OCI-LY7 (cell line): ENCODE measurements at regions not wholly inside any gene's neighbourhood (a gene's known extent, or its start where the extent isn't known, plus 50 kb on each side); places are given as distances from the start of the nearest gene placed in this dataset.

ENCODE experiments used
- BruUV-seq: library from RNA; stranded (reverse); fragments of 400-500 nt; replicated peaks from 2 replicates; lab custom pipeline; 2021; lab: Mats Ljungman, UMichigan
- CTCF ChIA-PET: fragments of 300-600 bp; sonication (Branson Sonifier 250); formaldehyde crosslinking; loops from one replicate; lab custom pipeline; 2022; ENCODE audit warnings: antibody characterized with exemption; ENCODE audit not compliant: unreplicated experiment; lab: Charles Lee
- POLR2A ChIA-PET: fragments of 300-600 bp; sonication (Branson Sonifier 250); formaldehyde crosslinking; loops from one replicate; lab custom pipeline; 2022; ENCODE audit warnings: antibody characterized with exemption; lab: Charles Lee
- DNase-seq: peaks from one replicate; pipeline ENCODE4 v3.0.0-alpha.2; 2015; ENCODE audit warnings: low spot score
- H2AFZ ChIP-seq: fragments of 200-600 bp; sonication (generic), shearing (Covaris generic); 2 replicates; pipeline ENCODE4 v1.6.1; 2014; ENCODE audit warnings: mild to moderate bottlenecking, antibody characterized with exemption, low read length, moderate library complexity
- H3K27ac ChIP-seq: fragments of 200-600 bp; sonication (generic); 2 replicates; pipeline ENCODE4 v1.5.1; 2014; ENCODE audit warnings: mixed run types, low read depth, mild to moderate bottlenecking, moderate library complexity, low read length, inconsistent platforms; ENCODE audit not compliant: poor library complexity, severe bottlenecking
- H3K36me3 ChIP-seq: fragments of 200-600 bp; sonication (generic); 2 replicates; pipeline ENCODE4 v1.6.1; 2014; ENCODE audit warnings: mild to moderate bottlenecking, antibody characterized with exemption, low read length, moderate library complexity, mixed read lengths; ENCODE audit not compliant: insufficient read depth
- H3K4me1 ChIP-seq: fragments of 200-600 bp; sonication (generic); 2 replicates; pipeline ENCODE4 v1.5.1; 2014; ENCODE audit warnings: mild to moderate bottlenecking, low read length; ENCODE audit not compliant: insufficient read depth, poor library complexity, severe bottlenecking
- H3K4me2 ChIP-seq: fragments of 200-600 bp; sonication (generic); 2 replicates; pipeline ENCODE4 v1.6.1; 2014; ENCODE audit warnings: mild to moderate bottlenecking, low read length
- H3K4me3 ChIP-seq: fragments of 200-600 bp; sonication (generic); 2 replicates; pipeline ENCODE4 v1.5.1; 2014; ENCODE audit warnings: mild to moderate bottlenecking, low read depth, low read length; ENCODE audit not compliant: poor library complexity, severe bottlenecking
- H3K79me2 ChIP-seq: fragments of 200-600 bp; sonication (generic); 2 replicates; pipeline ENCODE4 v1.6.1; 2016; ENCODE audit warnings: low read depth, mild to moderate bottlenecking, low read length, moderate library complexity, mixed read lengths; ENCODE audit not compliant: insufficient read depth
- H3K9me2 ChIP-seq: fragments of 200-600 bp; sonication (generic); 2 replicates; pipeline ENCODE4 v1.6.1; 2016; ENCODE audit warnings: mild to moderate bottlenecking, low read length, mixed read lengths; ENCODE audit not compliant: insufficient read depth
- H3K9me3 ChIP-seq: fragments of 200-600 bp; sonication (generic); 2 replicates; pipeline ENCODE4 v1.6.1; 2014; ENCODE audit warnings: mild to moderate bottlenecking, mixed run types, low read length, mixed read lengths
- H4K20me1 ChIP-seq: fragments of 200-600 bp; sonication (generic); 2 replicates; pipeline ENCODE4 v1.6.1; 2014; ENCODE audit warnings: mild to moderate bottlenecking, antibody characterized with exemption, low read length, moderate library complexity, mixed read lengths; ENCODE audit not compliant: insufficient read depth
- EZH2phosphoT487 ChIP-seq: fragments of 200-600 bp; sonication (generic); IDR thresholded peaks from 2 replicates; pipeline ENCODE4 v1.6.1; 2018; ENCODE audit warnings: low read depth, borderline replicate concordance, mild to moderate bottlenecking, mixed run types, antibody characterized with exemption, low read length, moderate library complexity, mixed read lengths
- intact Hi-C: fragments of 100-400 bp; cut with micrococcal nuclease; formaldehyde crosslinking; loops from one replicate; pipeline ENCODE4 v1.10.0; 2022; ENCODE audit not compliant: unreplicated experiment
- TF ChIP-seq, protein P1 (sequence below): fragments of 200-600 bp; sonication (generic); conservative IDR thresholded peaks from 2 replicates; pipeline ENCODE4 v1.5.1; 2014; ENCODE audit warnings: mild to moderate bottlenecking, antibody characterized with exemption, low read length, moderate library complexity, mixed read lengths

DNA sequence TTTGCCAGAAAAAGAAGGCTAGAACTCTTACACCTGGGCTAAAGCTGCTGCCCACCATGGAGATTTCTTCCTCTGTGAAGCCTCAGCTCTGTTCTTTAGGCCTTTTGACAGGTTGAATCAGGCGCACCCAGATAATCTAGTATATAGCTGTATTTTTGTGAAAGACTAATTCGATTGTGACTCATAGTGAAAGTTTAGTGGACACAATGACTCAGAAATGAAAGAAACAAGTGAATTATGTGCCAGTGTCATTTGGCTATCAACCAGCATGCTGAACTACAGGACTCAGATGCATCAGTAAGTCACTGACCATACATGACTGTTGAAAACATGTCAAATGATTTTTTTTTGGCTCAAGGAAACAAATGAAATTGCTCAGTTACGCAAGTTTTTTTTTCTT is 425.4 kb downstream of the SLITRK2 start:
- no peak overlapping the region for H3K4me2 ChIP-seq
- H2AFZ ChIP-seq, result no peak overlapping the region
- H3K4me1 ChIP-seq, result no peaks in the 10 kb centered on the region
- ChIA-PET POLR2A (no interaction called here), CTCF (interaction anchor here (0.6 kb wide), 1 partner anchor 9 kb away, joined by 3 read pairs; no protein-coding TSS in a partner anchor)
- TF ChIP-seq EZH2phosphoT487, result no peak
- H3K27ac ChIP-seq, result no peak overlapping the region
- no peaks in the 10 kb centered on the region for H3K9me3 ChIP-seq
- intact Hi-C loops, result no loop called here
- no peaks in the 10 kb centered on the region for H3K9me2 ChIP-seq
- no peaks in the 10 kb centered on the region for H3K79me2 ChIP-seq
- DNase-seq, result no peak
- BruUV-seq, result no TSS peak
- no peaks in the 10 kb centered on the region for H4K20me1 ChIP-seq
- H3K4me3 ChIP-seq, result no peak overlapping the region
- H3K36me3 ChIP-seq, result no peaks in the 10 kb centered on the region

GRCh38 chrX:146259207-146259606 is 441.6 kb downstream of the SLITRK2 start:
- intact Hi-C loops, result no loop called here
- Histone ChIP-seq H4K20me1 (no peaks in the 10 kb centered on the region), H3K4me3 (no peak overlapping the region), H3K4me2 (no peak overlapping the region), H3K9me2 (no peaks in the 10 kb centered on the region), H2AFZ (no peak overlapping the region), H3K9me3 (no peaks in the 10 kb centered on the region), H3K4me1 (no peaks in the 10 kb centered on the region), H3K79me2 (no peaks in the 10 kb centered on the region), H3K27ac (no peak overlapping the region), H3K36me3 (no peaks in the 10 kb centered on the region)
- ChIA-PET CTCF (no interaction called here), POLR2A (no interaction called here)
- no peak for TF ChIP-seq EZH2phosphoT487
- TF ChIP-seq, protein P1, sequence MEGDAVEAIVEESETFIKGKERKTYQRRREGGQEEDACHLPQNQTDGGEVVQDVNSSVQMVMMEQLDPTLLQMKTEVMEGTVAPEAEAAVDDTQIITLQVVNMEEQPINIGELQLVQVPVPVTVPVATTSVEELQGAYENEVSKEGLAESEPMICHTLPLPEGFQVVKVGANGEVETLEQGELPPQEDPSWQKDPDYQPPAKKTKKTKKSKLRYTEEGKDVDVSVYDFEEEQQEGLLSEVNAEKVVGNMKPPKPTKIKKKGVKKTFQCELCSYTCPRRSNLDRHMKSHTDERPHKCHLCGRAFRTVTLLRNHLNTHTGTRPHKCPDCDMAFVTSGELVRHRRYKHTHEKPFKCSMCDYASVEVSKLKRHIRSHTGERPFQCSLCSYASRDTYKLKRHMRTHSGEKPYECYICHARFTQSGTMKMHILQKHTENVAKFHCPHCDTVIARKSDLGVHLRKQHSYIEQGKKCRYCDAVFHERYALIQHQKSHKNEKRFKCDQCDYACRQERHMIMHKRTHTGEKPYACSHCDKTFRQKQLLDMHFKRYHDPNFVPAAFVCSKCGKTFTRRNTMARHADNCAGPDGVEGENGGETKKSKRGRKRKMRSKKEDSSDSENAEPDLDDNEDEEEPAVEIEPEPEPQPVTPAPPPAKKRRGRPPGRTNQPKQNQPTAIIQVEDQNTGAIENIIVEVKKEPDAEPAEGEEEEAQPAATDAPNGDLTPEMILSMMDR, result no peak
- BruUV-seq, result no TSS peak
- no peak for DNase-seq

DNA sequence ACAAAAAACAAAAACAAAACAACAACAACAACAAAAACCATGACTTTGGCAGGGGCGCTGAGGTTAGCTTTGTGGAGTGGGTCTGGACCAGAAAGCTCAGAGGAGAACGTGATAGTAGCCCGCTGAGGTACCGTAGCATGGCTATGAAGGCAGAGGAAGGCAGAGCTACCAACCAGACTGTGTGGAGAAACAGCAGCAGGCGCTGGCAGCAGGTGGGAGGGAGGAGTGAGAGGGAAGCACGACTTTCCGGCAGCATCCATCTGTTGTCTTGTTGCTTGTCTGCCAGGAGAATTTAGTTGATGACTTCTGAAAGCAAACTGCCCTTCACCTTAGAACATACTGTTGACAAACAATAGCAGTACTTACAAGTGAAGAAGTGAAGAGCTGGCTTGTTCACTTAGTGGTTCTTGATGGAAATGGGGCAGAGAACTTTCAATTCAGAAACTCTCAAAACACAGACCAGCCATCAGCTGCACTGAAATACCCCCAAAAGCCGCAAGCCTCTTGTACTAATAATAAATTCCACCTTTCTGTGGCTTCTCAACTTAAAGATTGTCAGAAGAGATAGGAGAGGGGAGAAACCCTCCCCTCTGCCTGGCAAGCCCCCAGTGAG is 447.2 kb downstream of the SLITRK2 start:
- Histone ChIP-seq H3K4me1 (no peaks in the 10 kb centered on the region), H2AFZ (no peak overlapping the region), H3K9me2 (no peaks in the 10 kb centered on the region), H3K36me3 (no peaks in the 10 kb centered on the region), H3K4me2 (no peak overlapping the region), H4K20me1 (no peaks in the 10 kb centered on the region), H3K4me3 (no peak overlapping the region), H3K9me3 (no peaks in the 10 kb centered on the region), H3K79me2 (no peaks in the 10 kb centered on the region), H3K27ac (no peak overlapping the region)
- no TSS peak for BruUV-seq
- TF ChIP-seq, protein P1, result no peak
- TF ChIP-seq EZH2phosphoT487, result no peak
- POLR2A ChIA-PET, result interaction anchor here (0.5 kb wide), 1 partner anchor 76 kb away, joined by 3 read pairs; no protein-coding TSS in a partner anchor
- CTCF ChIA-PET, result no interaction called here
- intact Hi-C loops, result no loop called here
- no peak for DNase-seq
